Trophoblast cell (in vitro differentiated cells and primary cell): ENCODE measurements at regions not wholly inside any gene's neighbourhood (a gene's known extent, or its start where the extent isn't known, plus 50 kb on each side); places are given as distances from the start of the nearest gene placed in this dataset.

ENCODE experiments used
- DNase-seq, 2 donors: peaks; one replicate each; pipeline ENCODE4 v3.0.0-alpha.2; 2016
- H2AFZ ChIP-seq: 2 replicates; pipeline ENCODE4 v1.6.1; 2013; ENCODE audit warnings: low read length, moderate library complexity, mild to moderate bottlenecking; ENCODE audit not compliant: insufficient read depth, poor library complexity
- H2AK5ac ChIP-seq: 2 replicates; pipeline ENCODE4 v1.6.1; 2013; ENCODE audit warnings: mild to moderate bottlenecking, low read length
- H2BK120ac ChIP-seq: 2 replicates; pipeline ENCODE4 v1.6.1; 2013; ENCODE audit warnings: low read length, mild to moderate bottlenecking, moderate library complexity; ENCODE audit not compliant: insufficient read depth, poor library complexity
- H2BK12ac ChIP-seq: 2 replicates; pipeline ENCODE4 v1.6.1; 2013; ENCODE audit warnings: mild to moderate bottlenecking, low read length, moderate library complexity
- H2BK5ac ChIP-seq: 2 replicates; pipeline ENCODE4 v1.6.1; 2013; ENCODE audit warnings: low read length, low read depth, moderate library complexity, mild to moderate bottlenecking; ENCODE audit not compliant: poor library complexity
- H3K14ac ChIP-seq: 2 replicates; pipeline ENCODE4 v1.6.1; 2013; ENCODE audit warnings: mild to moderate bottlenecking, low read length
- H3K18ac ChIP-seq: 2 replicates; pipeline ENCODE4 v1.6.1; 2013; ENCODE audit warnings: mild to moderate bottlenecking, low read length
- H3K23ac ChIP-seq: 2 replicates; pipeline ENCODE4 v1.6.1; 2013; ENCODE audit warnings: low read length
- H3K27ac ChIP-seq: 2 replicates; pipeline ENCODE4 v1.5.1; 2013; ENCODE audit warnings: low read depth, mild to moderate bottlenecking, inconsistent platforms, low read length, moderate library complexity
- H3K27me3 ChIP-seq: 2 replicates; pipeline ENCODE4 v1.6.1; 2013; ENCODE audit warnings: inconsistent platforms, mild to moderate bottlenecking, low read length, moderate library complexity; ENCODE audit not compliant: insufficient read depth
- H3K36me3 ChIP-seq, 2 experiments: 1 replicate in 1 of 2; 2 replicates in 1 of 2; pipeline ENCODE4 v1.6.1; 2013; ENCODE audit warnings: low read length in 2 of 2, mild to moderate bottlenecking in 2 of 2, moderate library complexity in 1 of 2; ENCODE audit not compliant: insufficient read depth in 2 of 2, control insufficient read depth in 1 of 2
- H3K4ac ChIP-seq: 2 replicates; pipeline ENCODE4 v1.6.1; 2013; ENCODE audit warnings: low read depth, mild to moderate bottlenecking, low read length, moderate library complexity
- H3K4me1 ChIP-seq, 2 experiments: 1 replicate in 1 of 2; 2 replicates in 1 of 2; pipeline ENCODE4 v1.6.1; 2013; ENCODE audit warnings: low read length in 2 of 2, mild to moderate bottlenecking in 2 of 2, moderate library complexity in 1 of 2; ENCODE audit not compliant: insufficient read depth in 2 of 2, control insufficient read depth in 1 of 2
- H3K4me2 ChIP-seq: 2 replicates; pipeline ENCODE4 v1.6.1; 2013; ENCODE audit warnings: inconsistent platforms, mild to moderate bottlenecking, low read length, moderate library complexity
- H3K4me3 ChIP-seq: 2 replicates; pipeline ENCODE4 v1.5.1; 2013; ENCODE audit warnings: mild to moderate bottlenecking, low read depth, low read length, inconsistent platforms
- H3K79me1 ChIP-seq: one replicate; pipeline ENCODE4 v1.6.1; 2013; ENCODE audit warnings: low read length
- H3K79me2 ChIP-seq: 2 replicates; pipeline ENCODE4 v1.6.1; 2013; ENCODE audit warnings: low read length, mild to moderate bottlenecking; ENCODE audit not compliant: control insufficient read depth, insufficient read depth, poor library complexity
- H3K9ac ChIP-seq: 2 replicates; pipeline ENCODE4 v1.6.1; 2013; ENCODE audit warnings: mild to moderate bottlenecking, low read length
- H3K9me3 ChIP-seq: 2 replicates; pipeline ENCODE4 v1.6.1; 2013; ENCODE audit warnings: low read depth, mild to moderate bottlenecking, control low read depth, inconsistent platforms, low read length; ENCODE audit not compliant: insufficient read depth
- H4K12ac ChIP-seq: 2 replicates; pipeline ENCODE4 v1.6.1; 2013; ENCODE audit warnings: low read depth, mild to moderate bottlenecking, low read length, moderate library complexity
- H4K8ac ChIP-seq: 2 replicates; pipeline ENCODE4 v1.6.1; 2013; ENCODE audit warnings: low read depth, mild to moderate bottlenecking, low read length, moderate library complexity
- H4K91ac ChIP-seq: one replicate; pipeline ENCODE4 v1.6.1; 2013; ENCODE audit warnings: low read depth, mild to moderate bottlenecking, low read length, moderate library complexity
- WGBS: extraction: QIAGEN DNeasy Blood & Tissue Kit; methylation state at CpG from one replicate; pipeline ENCODE4 v1.1.7; 2013; ENCODE audit warnings: missing lambda C conversion rate; ENCODE audit not compliant: insufficient read length, insufficient coverage; ENCODE audit errors: extremely low coverage; 5-methylcytosine and 5-hydroxymethylcytosine counted together

GRCh38 chr3:87044846-87045245 is 53.9 kb upstream of the VGLL3 start:
- DNase-seq = no peak
- no peak overlapping the region for H2AK5ac ChIP-seq
- H3K14ac ChIP-seq = no peak overlapping the region
- no peak overlapping the region for H3K4me3 ChIP-seq
- no peak overlapping the region for H3K23ac ChIP-seq
- no peaks in the 10 kb centered on the region for H3K36me3 ChIP-seq
- WGBS = no CpG with 5 or more reads among the region's 2 CpGs
- H3K79me1 ChIP-seq = no peaks in the 10 kb centered on the region
- H2AFZ ChIP-seq = no peak overlapping the region
- no peak overlapping the region for H3K27ac ChIP-seq
- H3K4me2 ChIP-seq = no peak overlapping the region
- no peak overlapping the region for H2BK5ac ChIP-seq
- H4K8ac ChIP-seq = no peak overlapping the region
- no peak overlapping the region for H3K9ac ChIP-seq
- H3K79me2 ChIP-seq = no peaks in the 10 kb centered on the region
- H2BK12ac ChIP-seq = no peak overlapping the region
- H3K18ac ChIP-seq = no peak overlapping the region
- H3K4me1 ChIP-seq = no peaks in the 10 kb centered on the region
- H4K12ac ChIP-seq = no peak overlapping the region
- no peak overlapping the region for H4K91ac ChIP-seq
- H3K27me3 ChIP-seq = no peaks in the 10 kb centered on the region
- H3K9me3 ChIP-seq = no peaks in the 10 kb centered on the region
- H2BK120ac ChIP-seq = no peak overlapping the region
- no peak overlapping the region for H3K4ac ChIP-seq

- Histone ChIP-seq H2BK120ac (no peak overlapping the region), H4K12ac (no peak overlapping the region), H3K4me2 (no peak overlapping the region), H3K18ac (no peak overlapping the region), H4K91ac (no peak overlapping the region), H2AFZ (no peak overlapping the region), H2AK5ac (no peak overlapping the region), H3K79me1 (no peaks in the 10 kb centered on the region), H3K4me3 (no peak overlapping the region), H2BK5ac (no peak overlapping the region), H4K8ac (no peak overlapping the region), H3K36me3 (no peaks in the 10 kb centered on the region), H3K27ac (no peak overlapping the region), H3K4ac (no peak overlapping the region), H3K79me2 (no peaks in the 10 kb centered on the region), H3K4me1 (no peaks in the 10 kb centered on the region), H3K14ac (no peak overlapping the region), H3K9me3 (no peaks in the 10 kb centered on the region), H3K23ac (no peak overlapping the region), H2BK12ac (no peak overlapping the region), H3K27me3 (no peaks in the 10 kb centered on the region), H3K9ac (no peak overlapping the region)
- no CpG with 5 or more reads among the region's 1 CpG for WGBS
- DNase-seq = no peak
These were observed 53.5 kb upstream of the VGLL3 start for GRCh38 chr3:87044409-87044808.

GRCh38 chr3:87041191-87041590 is 50.2 kb upstream of the VGLL3 start:
- WGBS = no CpG with 5 or more reads among the region's 3 CpGs
- peak in 1 of 2 donors; percentile 12 for DNase-seq
- Histone ChIP-seq H3K23ac (no peak overlapping the region), H2AK5ac (no peak overlapping the region), H3K18ac (no peak overlapping the region), H4K8ac (no peak overlapping the region), H4K91ac (no peak overlapping the region), H3K27ac (no peak overlapping the region), H3K4me3 (no peak overlapping the region), H3K4ac (no peak overlapping the region), H3K9me3 (peaks cover 2% of the 10 kb centered on the region), H3K79me2 (no peaks in the 10 kb centered on the region), H3K4me1 (peaks cover 0 to 2% of the 10 kb centered on the region in 2 experiments), H2AFZ (no peak overlapping the region), H2BK12ac (no peak overlapping the region), H3K9ac (no peak overlapping the region), H2BK5ac (no peak overlapping the region), H3K79me1 (no peaks in the 10 kb centered on the region), H2BK120ac (no peak overlapping the region), H3K36me3 (no peaks in the 10 kb centered on the region), H3K14ac (no peak overlapping the region), H4K12ac (no peak overlapping the region), H3K4me2 (no peak overlapping the region), H3K27me3 (no peaks in the 10 kb centered on the region)
